ENCODE measurements at regions not wholly inside any gene's neighbourhood (a gene's known extent, or its start where the extent isn't known, plus 50 kb on each side); places are given as distances from the start of the nearest gene placed in this dataset.

- TF ChIP-seq CTCF (IDR thresholded peaks at IDR 0.05; ENCODE audit: low read length) (no peak), EZH2 (optimal IDR thresholded peaks at IDR 0.05; ENCODE audit: low read depth, low read length) (no peak), EZH2phosphoT487 (IDR thresholded peaks at IDR 0.05; ENCODE audit: low read length) (no peak)
Measured at GRCh38 chrX:121405826-121406225, 358.4 kb downstream of the GLUD2 start.
